Smooth muscle cell (in vitro differentiated cells): ENCODE measurements at regions not wholly inside any gene's neighbourhood (a gene's known extent, or its start where the extent isn't known, plus 50 kb on each side); places are given as distances from the start of the nearest gene placed in this dataset.

Experiments
- DNase-seq: peaks from one replicate; lab custom pipeline; 2025; ENCODE audit not compliant: unreplicated experiment; lab: John Stamatoyannopoulos, UW
- H2AFZ ChIP-seq: fragments of 200-600 bp; sonication (generic); 2 replicates; pipeline ENCODE4 v1.6.0; 2016; ENCODE audit warnings: antibody characterized with exemption, low read depth, mild to moderate bottlenecking
- H3F3A ChIP-seq: fragments of 200-600 bp; sonication (generic); 2 replicates; pipeline ENCODE4 v1.6.0; 2017; ENCODE audit warnings: antibody characterized with exemption, low read depth
- H3K27ac ChIP-seq: fragments of 200-600 bp; sonication (generic); 2 replicates; pipeline ENCODE4 v1.5.1; 2016; ENCODE audit warnings: low read depth, mild to moderate bottlenecking
- H3K27me3 ChIP-seq: fragments of 200-600 bp; sonication (generic); 2 replicates; pipeline ENCODE4 v1.6.1; 2016; ENCODE audit warnings: low read depth, mild to moderate bottlenecking
- H3K36me3 ChIP-seq: fragments of 200-600 bp; sonication (generic); 2 replicates; pipeline ENCODE4 v1.5.1; 2016; ENCODE audit warnings: low read depth
- H3K4me1 ChIP-seq: fragments of 200-600 bp; sonication (generic); 2 replicates; pipeline ENCODE4 v1.5.1; 2016; ENCODE audit warnings: low read depth
- H3K4me2 ChIP-seq: fragments of 200-600 bp; sonication (generic); 2 replicates; pipeline ENCODE4 v1.6.0; 2016; ENCODE audit warnings: mild to moderate bottlenecking
- H3K4me3 ChIP-seq: fragments of 200-600 bp; sonication (generic); 2 replicates; pipeline ENCODE4 v1.5.1; 2016; ENCODE audit warnings: mild to moderate bottlenecking
- H3K79me2 ChIP-seq: fragments of 200-600 bp; sonication (generic); 2 replicates; pipeline ENCODE4 v1.6.0; 2016; ENCODE audit warnings: low read depth, mild to moderate bottlenecking
- H3K9ac ChIP-seq: fragments of 200-600 bp; sonication (generic); 2 replicates; pipeline ENCODE4 v1.6.0; 2016; ENCODE audit warnings: low read depth
- H3K9me3 ChIP-seq: fragments of 200-600 bp; sonication (generic); replicated peaks from 2 replicates; pipeline ENCODE4 v1.5.1; 2016; ENCODE audit warnings: low read depth
- H4K20me1 ChIP-seq: fragments of 200-600 bp; sonication (generic); 2 replicates; pipeline ENCODE4 v1.6.0; 2016; ENCODE audit warnings: low read depth
- WGBS: methylation state at CpG from one replicate; pipeline ENCODE4 v1.1.7; 2016; ENCODE audit warnings: low lambda C conversion rate; 5-methylcytosine and 5-hydroxymethylcytosine counted together
- TF ChIP-seq, protein P1 (sequence below): fragments of 200-600 bp; sonication (generic); IDR thresholded peaks from 2 replicates; pipeline ENCODE4 v1.5.1; 2017; ENCODE audit warnings: borderline replicate concordance, mild to moderate bottlenecking, antibody characterized with exemption; ENCODE audit not compliant: insufficient read depth, poor library complexity, severe bottlenecking

DNA sequence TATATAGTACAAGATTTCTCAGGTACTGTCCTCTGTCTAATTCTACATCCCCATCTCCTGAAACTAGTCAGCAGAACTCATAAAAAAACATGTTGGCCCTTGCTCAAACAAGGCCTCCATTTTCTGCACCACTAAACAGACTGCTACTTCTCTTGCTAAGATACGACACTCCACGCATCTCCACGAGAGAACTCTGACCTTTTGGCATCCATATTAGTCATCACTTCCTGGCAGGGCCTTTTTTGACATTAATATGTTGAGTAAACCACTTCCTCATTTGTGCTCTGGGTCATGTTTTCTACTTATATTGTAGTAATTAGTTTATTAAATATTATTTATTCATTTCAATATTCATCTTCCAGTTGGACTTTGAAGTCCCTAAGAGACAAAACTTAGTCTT lies 65.6 kb downstream of the DCAF8L1 start:
- no peaks in the 10 kb centered on the region for H3K36me3 ChIP-seq
- no peak overlapping the region for H3K27ac ChIP-seq
- WGBS: 47% methylated on average over 3 of the region's 3 CpGs
- H3K9ac ChIP-seq: no peak overlapping the region
- DNase-seq: no peak
- no peaks in the 10 kb centered on the region for H3F3A ChIP-seq
- no peaks in the 10 kb centered on the region for H3K9me3 ChIP-seq
- H3K4me1 ChIP-seq: no peaks in the 10 kb centered on the region
- H2AFZ ChIP-seq: no peak overlapping the region
- no peaks in the 10 kb centered on the region for H3K27me3 ChIP-seq
- H3K4me3 ChIP-seq: no peak overlapping the region
- H3K4me2 ChIP-seq: no peak overlapping the region
- H3K79me2 ChIP-seq: no peaks in the 10 kb centered on the region
- TF ChIP-seq, protein P1, sequence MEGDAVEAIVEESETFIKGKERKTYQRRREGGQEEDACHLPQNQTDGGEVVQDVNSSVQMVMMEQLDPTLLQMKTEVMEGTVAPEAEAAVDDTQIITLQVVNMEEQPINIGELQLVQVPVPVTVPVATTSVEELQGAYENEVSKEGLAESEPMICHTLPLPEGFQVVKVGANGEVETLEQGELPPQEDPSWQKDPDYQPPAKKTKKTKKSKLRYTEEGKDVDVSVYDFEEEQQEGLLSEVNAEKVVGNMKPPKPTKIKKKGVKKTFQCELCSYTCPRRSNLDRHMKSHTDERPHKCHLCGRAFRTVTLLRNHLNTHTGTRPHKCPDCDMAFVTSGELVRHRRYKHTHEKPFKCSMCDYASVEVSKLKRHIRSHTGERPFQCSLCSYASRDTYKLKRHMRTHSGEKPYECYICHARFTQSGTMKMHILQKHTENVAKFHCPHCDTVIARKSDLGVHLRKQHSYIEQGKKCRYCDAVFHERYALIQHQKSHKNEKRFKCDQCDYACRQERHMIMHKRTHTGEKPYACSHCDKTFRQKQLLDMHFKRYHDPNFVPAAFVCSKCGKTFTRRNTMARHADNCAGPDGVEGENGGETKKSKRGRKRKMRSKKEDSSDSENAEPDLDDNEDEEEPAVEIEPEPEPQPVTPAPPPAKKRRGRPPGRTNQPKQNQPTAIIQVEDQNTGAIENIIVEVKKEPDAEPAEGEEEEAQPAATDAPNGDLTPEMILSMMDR: no peak
- no peaks in the 10 kb centered on the region for H4K20me1 ChIP-seq

DNA sequence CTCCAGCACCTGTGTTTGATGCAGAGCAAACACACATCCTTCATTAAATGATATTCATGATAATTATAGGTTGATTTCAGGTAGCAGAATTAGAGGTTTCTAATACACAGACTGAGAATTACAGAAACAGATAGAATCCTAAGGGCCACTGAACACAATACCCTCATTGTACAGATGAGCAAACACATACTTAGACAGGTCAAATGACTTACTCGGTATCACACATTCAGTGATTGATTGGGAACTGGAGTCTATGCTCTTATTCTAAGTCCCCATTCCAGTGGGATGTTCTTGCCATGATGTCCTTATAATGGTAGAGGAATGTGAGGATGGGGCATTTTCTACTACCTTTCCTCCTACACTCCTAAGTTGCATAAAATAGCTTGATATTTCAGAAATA lies 70.8 kb downstream of the DCAF8L1 start:
- H3K9ac ChIP-seq: no peak overlapping the region
- H2AFZ ChIP-seq: no peak overlapping the region
- WGBS: 74% methylated on average over 1 of the region's 1 CpG
- no peak for DNase-seq
- no peak overlapping the region for H3K4me2 ChIP-seq
- no peaks in the 10 kb centered on the region for H3K27me3 ChIP-seq
- H3F3A ChIP-seq: no peaks in the 10 kb centered on the region
- no peaks in the 10 kb centered on the region for H3K4me1 ChIP-seq
- H3K27ac ChIP-seq: no peak overlapping the region
- H3K36me3 ChIP-seq: no peaks in the 10 kb centered on the region
- H3K4me3 ChIP-seq: no peak overlapping the region
- TF ChIP-seq, protein P1: no peak
- H4K20me1 ChIP-seq: no peaks in the 10 kb centered on the region
- no peaks in the 10 kb centered on the region for H3K79me2 ChIP-seq
- no peaks in the 10 kb centered on the region for H3K9me3 ChIP-seq

DNA sequence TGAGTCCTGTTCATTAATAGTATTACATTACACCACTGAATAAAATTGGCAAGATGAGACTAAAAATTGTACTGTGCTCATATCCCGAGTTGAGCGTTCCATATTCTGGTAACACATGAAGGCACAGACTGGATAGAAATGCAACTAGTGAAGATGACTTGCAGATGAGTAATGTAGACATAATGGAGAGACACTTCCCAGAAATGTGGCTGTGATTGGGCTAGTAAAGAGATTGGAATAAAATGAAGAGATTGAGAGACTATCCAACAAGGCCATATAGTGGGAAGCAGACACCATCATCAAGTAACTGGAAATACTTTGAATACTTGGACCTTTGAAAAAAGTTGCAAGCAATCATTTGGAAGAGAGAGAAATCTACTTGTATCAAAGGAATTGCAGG lies 77.3 kb downstream of the DCAF8L1 start:
- WGBS: 96% methylated on average over 2 of the region's 2 CpGs
- H3K4me2 ChIP-seq: no peak overlapping the region
- no peaks in the 10 kb centered on the region for H3K4me1 ChIP-seq
- no peaks in the 10 kb centered on the region for H3K79me2 ChIP-seq
- no peaks in the 10 kb centered on the region for H3F3A ChIP-seq
- no peaks in the 10 kb centered on the region for H3K9me3 ChIP-seq
- H3K27ac ChIP-seq: no peak overlapping the region
- no peak overlapping the region for H3K4me3 ChIP-seq
- no peak for DNase-seq
- no peaks in the 10 kb centered on the region for H4K20me1 ChIP-seq
- H3K36me3 ChIP-seq: no peaks in the 10 kb centered on the region
- no peak overlapping the region for H3K9ac ChIP-seq
- TF ChIP-seq, protein P1: no peak
- H3K27me3 ChIP-seq: no peaks in the 10 kb centered on the region
- H2AFZ ChIP-seq: no peak overlapping the region

DNA sequence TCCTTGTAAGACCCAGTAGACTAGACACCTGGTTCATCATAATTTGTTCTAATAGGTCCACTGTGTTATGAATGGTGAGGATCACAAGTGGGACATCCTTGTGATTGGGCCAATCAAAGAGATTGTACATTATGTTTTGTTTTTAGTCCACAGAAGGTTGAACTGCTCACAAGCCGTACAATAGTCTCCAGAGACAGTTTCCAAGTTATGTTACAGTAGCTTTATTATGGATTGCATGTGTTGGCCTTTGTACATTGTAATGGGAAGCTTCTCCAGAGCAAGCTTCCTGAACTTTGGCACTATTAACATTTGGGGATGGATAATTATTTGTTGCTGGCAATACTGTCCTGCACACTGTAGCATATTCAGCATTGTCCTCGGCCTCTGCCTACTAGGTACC lies 86.1 kb downstream of the MAGEB10 start:
- Histone ChIP-seq H3K36me3 (no peaks in the 10 kb centered on the region), H3F3A (no peaks in the 10 kb centered on the region), H3K27ac (no peak overlapping the region), H2AFZ (no peak overlapping the region), H3K9me3 (no peaks in the 10 kb centered on the region), H3K4me2 (no peak overlapping the region), H3K4me1 (no peaks in the 10 kb centered on the region), H3K4me3 (no peak overlapping the region), H3K27me3 (no peaks in the 10 kb centered on the region), H3K79me2 (no peaks in the 10 kb centered on the region), H3K9ac (no peak overlapping the region), H4K20me1 (no peaks in the 10 kb centered on the region)
- DNase-seq: no peak
- TF ChIP-seq, protein P1: no peak
- WGBS: 70% methylated on average over 2 of the region's 2 CpGs
